ENCODE measurements at regions not wholly inside any gene's neighbourhood (a gene's known extent, or its start where the extent isn't known, plus 50 kb on each side); places are given as distances from the start of the nearest gene placed in this dataset.

- H3K4me2 ChIP-seq, result no peak overlapping the region
- H3K9ac ChIP-seq, result no peak overlapping the region
- H3K4me1 ChIP-seq, result peaks cover 0 to 28% (median 0%) of the 10 kb centered on the region in 10 experiments; a peak in 3 of 20 replicates
- no peaks in the 10 kb centered on the region for H3K36me3 ChIP-seq
- no peaks in the 10 kb centered on the region for H3K27me3 ChIP-seq
- H3K27ac ChIP-seq, result no peak overlapping the region
- no peak overlapping the region for H3K4me3 ChIP-seq
- no peaks in the 10 kb centered on the region for H4K20me1 ChIP-seq
- no peak for TF ChIP-seq Cebpa-rat (IDR thresholded peaks at IDR 0.05)
- 0 out of 22 replicates have a peak, but pooled peaks cover 0 to 5% (median 0%) of the 10 kb centered on the region in 11 experiments for H3K9me3 ChIP-seq (replicated peaks in 1 of 11)
Measured at GRCh38 chr1:233473549-233474204, 140.2 kb upstream of the KCNK1 start.

- Histone ChIP-seq H3K4me2 (no peak overlapping the region), H3K9me3 (replicated peaks in 1 of 11) (0 out of 22 replicates have a peak, but pooled peaks cover 0 to 5% (median 0%) of the 10 kb centered on the region in 11 experiments), H3K9ac (no peak overlapping the region), H3K27ac (no peak overlapping the region), H3K4me1 (peaks cover 0 to 28% (median 0%) of the 10 kb centered on the region in 10 experiments; a peak in 3 of 20 replicates), H3K27me3 (no peaks in the 10 kb centered on the region), H4K20me1 (no peaks in the 10 kb centered on the region), H3K4me3 (no peak overlapping the region), H3K36me3 (no peaks in the 10 kb centered on the region)
- TF ChIP-seq Cebpa-rat (IDR thresholded peaks at IDR 0.05), result no peak
Measured at GRCh38 chr1:233477359-233477758, 136.5 kb upstream of the KCNK1 start.

GRCh38 chr1:233478611-233479010, 135.3 kb upstream of the KCNK1 start:
- no peaks in the 10 kb centered on the region for H3K36me3 ChIP-seq
- no peaks in the 10 kb centered on the region for H3K27me3 ChIP-seq
- no peaks in the 10 kb centered on the region for H4K20me1 ChIP-seq
- no peak for TF ChIP-seq Cebpa-rat (IDR thresholded peaks at IDR 0.05)
- H3K4me3 ChIP-seq, result no peak overlapping the region
- no peak overlapping the region for H3K9ac ChIP-seq
- peaks cover 0 to 28% (median 0%) of the 10 kb centered on the region in 10 experiments; a peak in 3 of 20 replicates for H3K4me1 ChIP-seq
- H3K27ac ChIP-seq, result no peak overlapping the region
- no peak overlapping the region for H3K4me2 ChIP-seq
- 0 out of 22 replicates have a peak, but pooled peaks cover 0 to 5% (median 0%) of the 10 kb centered on the region in 11 experiments for H3K9me3 ChIP-seq (replicated peaks in 1 of 11)

GRCh38 chr1:233479110-233479890, 134.6 kb upstream of the KCNK1 start:
- no peaks in the 10 kb centered on the region for H3K36me3 ChIP-seq
- no peaks in the 10 kb centered on the region for H4K20me1 ChIP-seq
- peaks cover 0 to 23% (median 0%) of the 10 kb centered on the region in 10 experiments; a peak in 3 of 20 replicates for H3K4me1 ChIP-seq
- no peak overlapping the region for H3K27ac ChIP-seq
- no peak for TF ChIP-seq Cebpa-rat (IDR thresholded peaks at IDR 0.05)
- no peaks in the 10 kb centered on the region for H3K27me3 ChIP-seq
- no peak overlapping the region for H3K4me2 ChIP-seq
- H3K4me3 ChIP-seq, result no peak overlapping the region
- H3K9me3 ChIP-seq (replicated peaks in 1 of 11), result 0 out of 22 replicates have a peak, but pooled peaks cover 0 to 5% (median 0%) of the 10 kb centered on the region in 11 experiments
- no peak overlapping the region for H3K9ac ChIP-seq

- Histone ChIP-seq H3K27ac (no peak overlapping the region), H3K4me2 (no peak overlapping the region), H4K20me1 (no peaks in the 10 kb centered on the region), H3K27me3 (no peaks in the 10 kb centered on the region), H3K36me3 (no peaks in the 10 kb centered on the region), H3K9ac (no peak overlapping the region), H3K4me3 (no peak overlapping the region), H3K4me1 (peaks cover 0 to 17% (median 0%) of the 10 kb centered on the region in 10 experiments; a peak in 2 of 20 replicates), H3K9me3 (replicated peaks in 1 of 11) (0 out of 22 replicates have a peak, but pooled peaks cover 0 to 5% (median 0%) of the 10 kb centered on the region in 11 experiments)
- TF ChIP-seq Cebpa-rat (IDR thresholded peaks at IDR 0.05), result no peak
Measured at GRCh38 chr1:233480198-233480597, 133.7 kb upstream of the KCNK1 start.

GRCh38 chr1:233482388-233482787, 131.5 kb upstream of the KCNK1 start:
- H3K27ac ChIP-seq, result no peak overlapping the region
- no peaks in the 10 kb centered on the region for H3K27me3 ChIP-seq
- no peaks in the 10 kb centered on the region for H3K36me3 ChIP-seq
- no peak overlapping the region for H3K4me3 ChIP-seq
- peaks cover 0 to 12% (median 0%) of the 10 kb centered on the region in 10 experiments; a peak in 1 of 20 replicates for H3K4me1 ChIP-seq
- TF ChIP-seq Cebpa-rat (IDR thresholded peaks at IDR 0.05), result no peak
- no peaks in the 10 kb centered on the region for H4K20me1 ChIP-seq
- no peak overlapping the region for H3K9ac ChIP-seq
- H3K4me2 ChIP-seq, result no peak overlapping the region
- peaks cover 0 to 8% (median 0%) of the 10 kb centered on the region in 11 experiments; a peak in 1 of 22 replicates for H3K9me3 ChIP-seq (replicated peaks in 1 of 11)

GRCh38 chr1:233485385-233485784, 128.5 kb upstream of the KCNK1 start:
- Histone ChIP-seq H3K9ac (no peak overlapping the region), H3K27ac (no peak overlapping the region), H3K27me3 (no peaks in the 10 kb centered on the region), H3K4me1 (peaks cover 0 to 6% (median 0%) of the 10 kb centered on the region in 10 experiments; a peak in 1 of 20 replicates), H3K4me3 (no peak overlapping the region), H4K20me1 (no peaks in the 10 kb centered on the region), H3K36me3 (no peaks in the 10 kb centered on the region), H3K4me2 (peak overlapping the region in 1 of 11 experiments; percentile 6; a peak in 1 of 22 replicates), H3K9me3 (replicated peaks in 1 of 11) (peaks cover 17 to 26% (median 19%) of the 10 kb centered on the region in 11 experiments)
- no peak for TF ChIP-seq Cebpa-rat (IDR thresholded peaks at IDR 0.05)

GRCh38 chr1:233485809-233486398, 128.0 kb upstream of the KCNK1 start:
- TF ChIP-seq Cebpa-rat (IDR thresholded peaks at IDR 0.05), result no peak

GRCh38 chr1:233487408-233487807, 126.5 kb upstream of the KCNK1 start:
- no peak overlapping the region for H3K9ac ChIP-seq
- no peak overlapping the region for H3K4me2 ChIP-seq
- peaks cover 17 to 30% (median 22%) of the 10 kb centered on the region in 11 experiments for H3K9me3 ChIP-seq (replicated peaks in 1 of 11)
- peaks cover 0 to 6% (median 0%) of the 10 kb centered on the region in 10 experiments; a peak in 1 of 20 replicates for H3K4me1 ChIP-seq
- no peaks in the 10 kb centered on the region for H4K20me1 ChIP-seq
- H3K36me3 ChIP-seq, result no peaks in the 10 kb centered on the region
- H3K27ac ChIP-seq, result no peak overlapping the region
- no peak for TF ChIP-seq Cebpa-rat (IDR thresholded peaks at IDR 0.05)
- H3K27me3 ChIP-seq, result no peaks in the 10 kb centered on the region
- H3K4me3 ChIP-seq, result no peak overlapping the region

More at GRCh38 chr1:233485809-233486398, 128.0 kb upstream of the KCNK1 start:
- Histone ChIP-seq H3K4me3 (no peak overlapping the region), H3K4me2 (peak overlapping the region in 1 of 11 experiments; percentile 6; a peak in 1 of 22 replicates), H3K9me3 (replicated peaks in 1 of 11) (peaks cover 17 to 30% (median 22%) of the 10 kb centered on the region in 11 experiments), H4K20me1 (no peaks in the 10 kb centered on the region), H3K9ac (no peak overlapping the region), H3K36me3 (no peaks in the 10 kb centered on the region), H3K4me1 (peaks cover 0 to 6% (median 0%) of the 10 kb centered on the region in 10 experiments; a peak in 1 of 20 replicates), H3K27ac (no peak overlapping the region), H3K27me3 (no peaks in the 10 kb centered on the region)
